WTC11 (cell line): ENCODE measurements at regions not wholly inside any gene's neighbourhood (a gene's known extent, or its start where the extent isn't known, plus 50 kb on each side); places are given as distances from the start of the nearest gene placed in this dataset.

Experiments
- ATAC-seq: fragments of 200-7000 bp; cut with Tn5 transposase; 2 replicates; pipeline ENCODE4 v1.10.0; 2021; ENCODE audit warnings: mild to moderate bottlenecking, moderate library complexity
- CTCF ChIA-PET: fragments of 300-600 bp; sonication (Branson Sonifier 250); formaldehyde crosslinking; loops from one replicate; lab custom pipeline; 2021; ENCODE audit warnings: antibody characterized with exemption; lab: Charles Lee
- POLR2A ChIA-PET: fragments of 350-600 bp; sonication (Branson Sonifier 250); formaldehyde crosslinking; loops from one replicate; lab custom pipeline; 2021; ENCODE audit warnings: antibody characterized with exemption; lab: Charles Lee
- DNase-seq: peaks from one replicate; pipeline ENCODE4 v3.0.0; 2021; ENCODE audit warnings: low spot score
- H3K27ac Mint-ChIP-seq: 2 replicates; pipeline ENCODE4 v1.8.0; 2021; ENCODE audit warnings: mixed read lengths
- H3K27me3 Mint-ChIP-seq: 2 replicates; pipeline ENCODE4 v1.8.0; 2021; ENCODE audit warnings: low read depth, mild to moderate bottlenecking, moderate library complexity, mixed read lengths
- H3K36me3 Mint-ChIP-seq: 2 replicates; pipeline ENCODE4 v1.8.0; 2021; ENCODE audit warnings: mixed read lengths
- H3K4me1 Mint-ChIP-seq: 2 replicates; pipeline ENCODE4 v1.8.0; 2022; ENCODE audit warnings: mixed read lengths
- H3K4me3 Mint-ChIP-seq: 2 replicates; pipeline ENCODE4 v1.8.0; 2021; ENCODE audit warnings: mild to moderate bottlenecking, moderate library complexity, mixed read lengths
- H3K9me3 Mint-ChIP-seq: 2 replicates; pipeline ENCODE4 v1.8.0; 2021; ENCODE audit warnings: mixed read lengths
- CREB1 ChIP-seq: sonication (generic); formaldehyde crosslinking; IDR thresholded peaks from 2 replicates; pipeline ENCODE4 v1.8.0; 2023; ENCODE audit warnings: mild to moderate bottlenecking, missing genetic modification reagents
- CTCF ChIP-seq: fragments of 200-600 bp; IDR thresholded peaks from 2 replicates; pipeline ENCODE4 v1.8.0; 2022; ENCODE audit warnings: antibody characterized with exemption
- E2F5 ChIP-seq: sonication (generic); formaldehyde crosslinking; IDR thresholded peaks from 2 replicates; pipeline ENCODE4 v1.8.1; 2022; ENCODE audit warnings: mild to moderate bottlenecking, moderate library complexity, missing genetic modification reagents
- FOXP1 ChIP-seq: sonication (generic); formaldehyde crosslinking; IDR thresholded peaks from 2 replicates; pipeline ENCODE4 v1.8.0; 2022; ENCODE audit warnings: missing genetic modification reagents, mild to moderate bottlenecking, moderate library complexity, borderline replicate concordance
- GTF2I ChIP-seq: fragments of 250-450 bp; sonication (Bioruptor Pico); conservative IDR thresholded peaks from 2 replicates; pipeline ENCODE4 v1.4.0; 2021; ENCODE audit warnings: mild to moderate bottlenecking
- IRF1 ChIP-seq: sonication (generic); formaldehyde crosslinking; IDR thresholded peaks from 2 replicates; pipeline ENCODE4 v1.8.0; 2023; ENCODE audit warnings: missing genetic modification reagents
- IRF2 ChIP-seq: sonication (generic); formaldehyde crosslinking; IDR thresholded peaks from 2 replicates; pipeline ENCODE4 v1.8.0; 2022; ENCODE audit warnings: low read depth, missing genetic modification reagents, borderline replicate concordance
- JAZF1 ChIP-seq: fragments of 250-450 bp; sonication (Bioruptor Pico); IDR thresholded peaks from 2 replicates; pipeline ENCODE4 v1.9.0; 2021; ENCODE audit warnings: moderate library complexity, mild to moderate bottlenecking, inconsistent platforms
- MAX ChIP-seq: sonication (generic); formaldehyde crosslinking; IDR thresholded peaks from 2 replicates; pipeline ENCODE4 v1.8.0; 2022; ENCODE audit warnings: mild to moderate bottlenecking, missing genetic modification reagents
- MYBL2 ChIP-seq: sonication (generic); formaldehyde crosslinking; IDR thresholded peaks from 2 replicates; pipeline ENCODE4 v1.8.1; 2023; ENCODE audit warnings: mild to moderate bottlenecking, moderate library complexity, missing genetic modification reagents
- NFATC4 ChIP-seq: fragments of 250-450 bp; sonication (Bioruptor Pico); IDR thresholded peaks from 2 replicates; pipeline ENCODE4 v1.9.0; 2021; ENCODE audit warnings: mild to moderate bottlenecking
- NFYB ChIP-seq: sonication (generic); formaldehyde crosslinking; conservative IDR thresholded peaks from 2 replicates; pipeline ENCODE4 v1.8.0; 2022; ENCODE audit warnings: low read depth, missing genetic modification reagents
- NR1H2 ChIP-seq: sonication (generic); formaldehyde crosslinking; IDR thresholded peaks from 2 replicates; pipeline ENCODE4 v1.9.0; 2021; ENCODE audit warnings: mild to moderate bottlenecking, moderate library complexity, missing genetic modification reagents
- NR2C2 ChIP-seq: sonication (generic); formaldehyde crosslinking; IDR thresholded peaks from 2 replicates; pipeline ENCODE4 v1.8.0; 2022; ENCODE audit warnings: mild to moderate bottlenecking, missing genetic modification reagents
- RELA ChIP-seq: sonication (generic); formaldehyde crosslinking; IDR thresholded peaks from 2 replicates; pipeline ENCODE4 v1.8.1; 2022; ENCODE audit warnings: missing genetic modification reagents, mild to moderate bottlenecking, borderline replicate concordance
- TEAD1 ChIP-seq: sonication (generic); formaldehyde crosslinking; IDR thresholded peaks from 2 replicates; pipeline ENCODE4 v1.8.0; 2022; ENCODE audit warnings: mild to moderate bottlenecking, missing genetic modification reagents
- TP53 ChIP-seq: sonication (generic); formaldehyde crosslinking; IDR thresholded peaks from 2 replicates; pipeline ENCODE4 v1.8.1; 2023; ENCODE audit warnings: mild to moderate bottlenecking, missing genetic modification reagents
- USF1 ChIP-seq: sonication (generic); formaldehyde crosslinking; IDR thresholded peaks from 2 replicates; pipeline ENCODE4 v1.8.0; 2022; ENCODE audit warnings: mild to moderate bottlenecking, missing genetic modification reagents
- USF2 ChIP-seq: sonication (generic); formaldehyde crosslinking; IDR thresholded peaks from 2 replicates; pipeline ENCODE4 v1.8.1; 2023; ENCODE audit warnings: mild to moderate bottlenecking, missing genetic modification reagents, moderate library complexity
- ZNF121 ChIP-seq: sonication (generic); formaldehyde crosslinking; IDR thresholded peaks from 2 replicates; pipeline ENCODE4 v1.8.0; 2023; ENCODE audit warnings: missing genetic modification reagents
- ZNF138 ChIP-seq: sonication (generic); formaldehyde crosslinking; conservative IDR thresholded peaks from 2 replicates; pipeline ENCODE4 v1.8.1; 2022; ENCODE audit warnings: mild to moderate bottlenecking, moderate library complexity, missing genetic modification reagents
- ZNF219 ChIP-seq: sonication (generic); formaldehyde crosslinking; IDR thresholded peaks from 2 replicates; pipeline ENCODE4 v1.8.0; 2023; ENCODE audit warnings: missing genetic modification reagents, mild to moderate bottlenecking, borderline replicate concordance
- ZNF281 ChIP-seq: sonication (generic); formaldehyde crosslinking; IDR thresholded peaks from 2 replicates; pipeline ENCODE4 v1.8.0; 2023; ENCODE audit warnings: mild to moderate bottlenecking, missing genetic modification reagents
- ZNF416 ChIP-seq: fragments of 250-450 bp; sonication (Bioruptor Pico); IDR thresholded peaks from 2 replicates; pipeline ENCODE4 v1.9.0; 2021; ENCODE audit warnings: mild to moderate bottlenecking, inconsistent platforms
- ZNF425 ChIP-seq: fragments of 250-450 bp; sonication (Bioruptor Pico); conservative IDR thresholded peaks from 2 replicates; pipeline ENCODE4 v1.9.0; 2021; ENCODE audit warnings: mild to moderate bottlenecking

- TF ChIP-seq ZNF425 (CRISPR knock-in tag) (no peak), CTCF (no peak), NFYB (CRISPR knock-in tag) (no peak), NFATC4 (CRISPR knock-in tag) (no peak), RELA (CRISPR knock-in tag) (no peak), NR2C2 (CRISPR knock-in tag) (no peak), JAZF1 (CRISPR knock-in tag) (no peak), TP53 (CRISPR knock-in tag) (no peak)
Observed at GRCh38 chr11:88427719-88428118, 90.2 kb upstream of the CTSC start (continued).

- Mint-ChIP-seq H3K4me3 (no peak overlapping the region), H3K27me3 (no peaks in the 10 kb centered on the region), H3K4me1 (peaks cover 39% of the 10 kb centered on the region), H3K36me3 (no peaks in the 10 kb centered on the region), H3K9me3 (0 out of 2 replicates have a peak, but pooled peaks cover 3% of the 10 kb centered on the region), H3K27ac (no peak overlapping the region)
- DNase-seq (no peak), ATAC-seq (no peak)
- CTCF ChIA-PET, result no interaction called here
- POLR2A ChIA-PET, result no interaction called here
- TF ChIP-seq GTF2I (CRISPR knock-in tag) (no peak), NR1H2 (CRISPR knock-in tag) (no peak), FOXP1 (CRISPR knock-in tag) (no peak), E2F5 (no peak), USF1 (CRISPR knock-in tag) (no peak), ZNF219 (no peak), IRF2 (CRISPR knock-in tag) (no peak), MYBL2 (no peak), CREB1 (no peak), JAZF1 (CRISPR knock-in tag) (no peak), ZNF416 (no peak), USF2 (CRISPR knock-in tag) (no peak), TEAD1 (CRISPR knock-in tag) (no peak), MAX (CRISPR knock-in tag) (no peak), NFATC4 (CRISPR knock-in tag) (no peak), ZNF138 (CRISPR knock-in tag) (no peak), ZNF281 (CRISPR knock-in tag) (no peak), ZNF121 (no peak), IRF1 (CRISPR knock-in tag) (no peak)
Observed at GRCh38 chr11:88424881-88425280, 87.3 kb upstream of the CTSC start.
